ENCODE measurements at regions not wholly inside any gene's neighbourhood (a gene's known extent, or its start where the extent isn't known, plus 50 kb on each side); places are given as distances from the start of the nearest gene placed in this dataset.
"Not testable (repeated sequence)": the region's sequence is repeated elsewhere in the genome, so short reads cannot be mapped to it uniquely, and the experiment has no call there.

GRCh38 chr12:46480316-46480715 lies 107.7 kb upstream of the SLC38A2 start:
- H3K36me3 ChIP-seq (ENCODE audit: control insufficient read depth in 5 of 5, insufficient read depth in 5 of 5, low read length in 5 of 5) = no peaks in the 10 kb centered on the region
- H3K4me3 ChIP-seq (ENCODE audit: low read depth in 1 of 5, low read length in 5 of 5) = no peak overlapping the region
- peaks cover 0 to 4% (median 0%) of the 10 kb centered on the region in 5 donors for H3K4me1 ChIP-seq (ENCODE audit: control insufficient read depth in 5 of 5, insufficient read depth in 5 of 5, low read length in 5 of 5)
- no peaks in the 10 kb centered on the region for H3K27me3 ChIP-seq (ENCODE audit: control insufficient read depth in 5 of 5, insufficient read depth in 4 of 5, low read length in 5 of 5)
- H3K9ac ChIP-seq (ENCODE audit: low read length in 5 of 5) = no peak overlapping the region
- H3K27ac ChIP-seq (ENCODE audit: low read depth, low read length) = no peak overlapping the region
- H3K9me3 ChIP-seq (ENCODE audit: control insufficient read depth in 5 of 5, low read length in 5 of 5) = no peaks in the 10 kb centered on the region

- H3K36me3 ChIP-seq (ENCODE audit: control insufficient read depth in 5 of 5, insufficient read depth in 5 of 5, low read length in 5 of 5) = no peaks in the 10 kb centered on the region
- no peak overlapping the region for H3K27ac ChIP-seq (ENCODE audit: low read depth, low read length)
- no peaks in the 10 kb centered on the region for H3K9me3 ChIP-seq (ENCODE audit: control insufficient read depth in 5 of 5, low read length in 5 of 5)
- H3K9ac ChIP-seq (ENCODE audit: low read length in 5 of 5) = no peak overlapping the region
- H3K27me3 ChIP-seq (ENCODE audit: control insufficient read depth in 5 of 5, insufficient read depth in 4 of 5, low read length in 5 of 5) = no peaks in the 10 kb centered on the region
- peaks cover 0 to 16% (median 12%) of the 10 kb centered on the region in 5 donors for H3K4me1 ChIP-seq (ENCODE audit: control insufficient read depth in 5 of 5, insufficient read depth in 5 of 5, low read length in 5 of 5)
- H3K4me3 ChIP-seq (ENCODE audit: low read depth in 1 of 5, low read length in 5 of 5) = no peak overlapping the region
Measured at GRCh38 chr12:46478123-46478522, 105.5 kb upstream of the SLC38A2 start.

- Histone ChIP-seq H3K27ac (ENCODE audit: low read depth, low read length) (no peak overlapping the region), H3K9ac (ENCODE audit: low read length in 5 of 5) (no peak overlapping the region), H3K4me3 (ENCODE audit: low read depth in 1 of 5, low read length in 5 of 5) (no peak overlapping the region), H3K9me3 (ENCODE audit: control insufficient read depth in 5 of 5, low read length in 5 of 5) (no peaks in the 10 kb centered on the region), H3K4me1 (ENCODE audit: control insufficient read depth in 5 of 5, insufficient read depth in 5 of 5, low read length in 5 of 5) (peaks cover 0 to 22% (median 18%) of the 10 kb centered on the region in 5 donors), H3K36me3 (ENCODE audit: control insufficient read depth in 5 of 5, insufficient read depth in 5 of 5, low read length in 5 of 5) (no peaks in the 10 kb centered on the region), H3K27me3 (ENCODE audit: control insufficient read depth in 5 of 5, insufficient read depth in 4 of 5, low read length in 5 of 5) (no peaks in the 10 kb centered on the region)
Measured at GRCh38 chr12:46477541-46477940, 105.0 kb upstream of the SLC38A2 start.

GRCh38 chr12:46475972-46476645 lies 103.5 kb upstream of the SLC38A2 start:
- Histone ChIP-seq H3K9ac (ENCODE audit: low read length in 5 of 5) (no peak overlapping the region), H3K36me3 (ENCODE audit: control insufficient read depth in 5 of 5, insufficient read depth in 5 of 5, low read length in 5 of 5) (no peaks in the 10 kb centered on the region), H3K27me3 (ENCODE audit: control insufficient read depth in 5 of 5, insufficient read depth in 4 of 5, low read length in 5 of 5) (no peaks in the 10 kb centered on the region), H3K27ac (ENCODE audit: low read depth, low read length) (no peak overlapping the region), H3K4me3 (ENCODE audit: low read depth in 1 of 5, low read length in 5 of 5) (no peak overlapping the region), H3K4me1 (ENCODE audit: control insufficient read depth in 5 of 5, insufficient read depth in 5 of 5, low read length in 5 of 5) (peaks cover 0 to 27% (median 18%) of the 10 kb centered on the region in 5 donors), H3K9me3 (ENCODE audit: control insufficient read depth in 5 of 5, low read length in 5 of 5) (no peaks in the 10 kb centered on the region)

GRCh38 chr12:46474385-46474784 lies 101.8 kb upstream of the SLC38A2 start:
- Histone ChIP-seq H3K4me1 (ENCODE audit: control insufficient read depth in 5 of 5, insufficient read depth in 5 of 5, low read length in 5 of 5) (peaks cover 0 to 27% (median 18%) of the 10 kb centered on the region in 5 donors), H3K27ac (ENCODE audit: low read depth, low read length) (peak overlapping the region; percentile 69)
- not testable (repeated sequence) for H3K27me3 ChIP-seq (ENCODE audit: control insufficient read depth in 5 of 5, insufficient read depth in 4 of 5, low read length in 5 of 5); H3K4me3 ChIP-seq (ENCODE audit: low read depth in 1 of 5, low read length in 5 of 5); H3K36me3 ChIP-seq (ENCODE audit: control insufficient read depth in 5 of 5, insufficient read depth in 5 of 5, low read length in 5 of 5); H3K9me3 ChIP-seq (ENCODE audit: control insufficient read depth in 5 of 5, low read length in 5 of 5); H3K9ac ChIP-seq (ENCODE audit: low read length in 5 of 5)

GRCh38 chr12:46473634-46474329 lies 101.2 kb upstream of the SLC38A2 start:
- Histone ChIP-seq H3K9me3 (ENCODE audit: control insufficient read depth in 5 of 5, low read length in 5 of 5) (no peaks in the 10 kb centered on the region), H3K9ac (ENCODE audit: low read length in 5 of 5) (peak overlapping the region in 3 of 5 donors; percentile 37 to 62 (median 45)), H3K4me1 (ENCODE audit: control insufficient read depth in 5 of 5, insufficient read depth in 5 of 5, low read length in 5 of 5) (peaks cover 0 to 27% (median 18%) of the 10 kb centered on the region in 5 donors), H3K36me3 (ENCODE audit: control insufficient read depth in 5 of 5, insufficient read depth in 5 of 5, low read length in 5 of 5) (no peaks in the 10 kb centered on the region), H3K4me3 (ENCODE audit: low read depth in 1 of 5, low read length in 5 of 5) (peak overlapping the region in 1 of 5 donors; percentile 7), H3K27ac (ENCODE audit: low read depth, low read length) (peak overlapping the region; percentile 69), H3K27me3 (ENCODE audit: control insufficient read depth in 5 of 5, insufficient read depth in 4 of 5, low read length in 5 of 5) (no peaks in the 10 kb centered on the region)

- no peaks in the 10 kb centered on the region for H3K27me3 ChIP-seq (ENCODE audit: control insufficient read depth in 5 of 5, insufficient read depth in 4 of 5, low read length in 5 of 5)
- H3K9me3 ChIP-seq (ENCODE audit: control insufficient read depth in 5 of 5, low read length in 5 of 5) = no peaks in the 10 kb centered on the region
- H3K9ac ChIP-seq (ENCODE audit: low read length in 5 of 5) = peak overlapping the region in 2 of 5 donors; percentile 45 to 62
- H3K4me3 ChIP-seq (ENCODE audit: low read depth in 1 of 5, low read length in 5 of 5) = no peak overlapping the region
- peaks cover 0 to 31% (median 18%) of the 10 kb centered on the region in 5 donors for H3K4me1 ChIP-seq (ENCODE audit: control insufficient read depth in 5 of 5, insufficient read depth in 5 of 5, low read length in 5 of 5)
- H3K36me3 ChIP-seq (ENCODE audit: control insufficient read depth in 5 of 5, insufficient read depth in 5 of 5, low read length in 5 of 5) = no peaks in the 10 kb centered on the region
- H3K27ac ChIP-seq (ENCODE audit: low read depth, low read length) = peak overlapping the region; percentile 69
Measured at GRCh38 chr12:46472893-46473633, 100.5 kb upstream of the SLC38A2 start.

- Histone ChIP-seq H3K4me1 (ENCODE audit: control insufficient read depth in 5 of 5, insufficient read depth in 5 of 5, low read length in 5 of 5) (peaks cover 0 to 32% (median 18%) of the 10 kb centered on the region in 5 donors), H3K9ac (ENCODE audit: low read length in 5 of 5) (no peak overlapping the region), H3K36me3 (ENCODE audit: control insufficient read depth in 5 of 5, insufficient read depth in 5 of 5, low read length in 5 of 5) (no peaks in the 10 kb centered on the region), H3K27ac (ENCODE audit: low read depth, low read length) (no peak overlapping the region), H3K9me3 (ENCODE audit: control insufficient read depth in 5 of 5, low read length in 5 of 5) (no peaks in the 10 kb centered on the region), H3K27me3 (ENCODE audit: control insufficient read depth in 5 of 5, insufficient read depth in 4 of 5, low read length in 5 of 5) (no peaks in the 10 kb centered on the region), H3K4me3 (ENCODE audit: low read depth in 1 of 5, low read length in 5 of 5) (no peak overlapping the region)
Measured at GRCh38 chr12:46472144-46472705, 99.7 kb upstream of the SLC38A2 start.

- Histone ChIP-seq H3K9ac (ENCODE audit: low read length in 5 of 5) (no peak overlapping the region), H3K27me3 (ENCODE audit: control insufficient read depth in 5 of 5, insufficient read depth in 4 of 5, low read length in 5 of 5) (no peaks in the 10 kb centered on the region), H3K27ac (ENCODE audit: low read depth, low read length) (no peak overlapping the region), H3K36me3 (ENCODE audit: control insufficient read depth in 5 of 5, insufficient read depth in 5 of 5, low read length in 5 of 5) (no peaks in the 10 kb centered on the region), H3K4me1 (ENCODE audit: control insufficient read depth in 5 of 5, insufficient read depth in 5 of 5, low read length in 5 of 5) (peaks cover 0 to 32% (median 18%) of the 10 kb centered on the region in 5 donors), H3K9me3 (ENCODE audit: control insufficient read depth in 5 of 5, low read length in 5 of 5) (no peaks in the 10 kb centered on the region), H3K4me3 (ENCODE audit: low read depth in 1 of 5, low read length in 5 of 5) (no peak overlapping the region)
Measured at GRCh38 chr12:46471404-46471803, 98.8 kb upstream of the SLC38A2 start.

Measured in subcutaneous abdominal adipose tissue (tissue), 5 donors.